Activated naive CD4-positive, alpha-beta T cell treated with anti-CD3 and anti-CD28 coated beads for 36 hours (primary cell): ENCODE measurements at regions not wholly inside any gene's neighbourhood (a gene's known extent, or its start where the extent isn't known, plus 50 kb on each side); places are given as distances from the start of the nearest gene placed in this dataset.

ENCODE experiments used
- CTCF ChIA-PET: fragments of 350-600 bp; sonication (Branson Sonifier 250); formaldehyde crosslinking; loops from one replicate; lab custom pipeline; 2021; ENCODE audit warnings: antibody characterized with exemption; lab: Charles Lee
- DNase-seq: peaks from one replicate; pipeline ENCODE4 v3.0.0-alpha.2; 2020
- H3K27ac Mint-ChIP-seq: one replicate; pipeline ENCODE4 v1.8.0; 2021; ENCODE audit warnings: mild to moderate bottlenecking, mixed read lengths
- H3K27me3 Mint-ChIP-seq: one replicate; pipeline ENCODE4 v1.8.0; 2021; ENCODE audit warnings: low read depth, mixed read lengths
- H3K36me3 Mint-ChIP-seq: one replicate; pipeline ENCODE4 v1.8.0; 2021; ENCODE audit warnings: low read depth, mixed read lengths
- H3K4me1 Mint-ChIP-seq: one replicate; pipeline ENCODE4 v1.8.0; 2021; ENCODE audit warnings: low read depth, mixed read lengths
- H3K4me3 Mint-ChIP-seq: one replicate; pipeline ENCODE4 v1.8.0; 2021; ENCODE audit warnings: mild to moderate bottlenecking, moderate library complexity, mixed read lengths
- H3K9me3 Mint-ChIP-seq: one replicate; pipeline ENCODE4 v1.8.0; 2021; ENCODE audit warnings: mixed read lengths
- intact Hi-C: fragments of 100-400 bp; cut with micrococcal nuclease; formaldehyde crosslinking; loops from one replicate; pipeline ENCODE4 v1.15.1; 2023

DNA sequence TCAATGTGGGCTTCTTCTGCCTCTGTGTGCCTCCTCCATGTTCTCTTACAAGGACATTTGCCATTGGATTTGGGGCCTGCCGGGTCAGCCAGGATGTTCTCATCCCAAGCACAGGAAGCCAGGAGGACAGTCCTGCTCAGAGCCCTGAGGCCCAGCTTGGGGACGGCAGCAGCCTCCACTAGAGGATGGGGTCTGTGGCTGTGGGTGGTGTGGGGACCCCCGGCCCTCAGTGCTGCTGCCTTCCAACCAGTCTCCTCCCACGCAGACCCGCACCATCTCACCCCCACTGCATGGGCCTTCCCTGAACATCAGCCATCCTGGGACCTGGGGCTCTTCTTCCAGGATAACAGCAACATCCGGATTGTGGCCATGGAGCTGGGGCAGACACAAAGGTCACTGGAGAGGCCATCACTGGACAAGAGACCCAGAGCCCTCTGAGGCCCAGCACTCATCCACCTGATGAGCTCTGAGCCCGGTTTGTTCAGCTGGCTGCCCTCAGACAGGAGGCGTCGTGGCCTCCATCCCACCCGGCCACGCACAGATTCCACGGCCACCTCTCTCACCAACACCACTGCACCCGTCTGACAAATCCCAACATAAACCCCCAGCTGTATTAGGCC lies 56.5 kb upstream of the C14orf180 start:
- Mint-ChIP-seq H3K4me3 (no peak overlapping the region), H3K36me3 (no peaks in the 10 kb centered on the region), H3K27ac (no peak overlapping the region), H3K27me3 (no peaks in the 10 kb centered on the region), H3K9me3 (peaks cover 20% of the 10 kb centered on the region), H3K4me1 (peaks cover 5% of the 10 kb centered on the region)
- CTCF ChIA-PET: no interaction called here
- DNase-seq: no peak
- intact Hi-C loops: no loop called here

DNA sequence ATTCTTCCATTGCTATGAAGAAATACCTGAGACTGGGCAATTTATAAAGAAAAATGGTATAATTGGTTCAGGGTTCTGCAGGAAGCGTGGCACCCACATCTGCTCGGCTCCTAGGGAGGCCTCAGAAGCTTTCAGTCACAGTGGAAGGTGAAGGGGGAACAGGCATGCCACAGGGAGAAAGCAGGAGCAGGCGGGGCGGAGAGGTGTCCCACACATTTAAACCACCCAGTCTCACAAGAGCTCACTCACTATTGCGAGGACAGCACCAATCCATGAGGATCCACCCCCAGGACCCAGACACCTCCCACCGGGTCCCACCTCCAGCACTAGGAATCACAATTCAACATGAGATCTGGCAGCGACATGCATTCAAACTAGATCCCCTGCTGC lies 56.0 kb upstream of the C14orf180 start:
- intact Hi-C loops: no loop called here
- no peaks in the 10 kb centered on the region for H3K36me3 Mint-ChIP-seq
- no peak overlapping the region for H3K27ac Mint-ChIP-seq
- no peak overlapping the region for H3K4me3 Mint-ChIP-seq
- H3K27me3 Mint-ChIP-seq: no peaks in the 10 kb centered on the region
- CTCF ChIA-PET: no interaction called here
- DNase-seq: no peak
- H3K4me1 Mint-ChIP-seq: peaks cover 5% of the 10 kb centered on the region
- peaks cover 24% of the 10 kb centered on the region for H3K9me3 Mint-ChIP-seq

- no peaks in the 10 kb centered on the region for H3K27me3 Mint-ChIP-seq
- intact Hi-C loops: no loop called here
Observed at GRCh38 chr14:104524726-104525125, 54.8 kb upstream of the C14orf180 start.

GRCh38 chr14:104526723-104527645 lies 52.6 kb upstream of the C14orf180 start:
- Mint-ChIP-seq H3K4me1 (peaks cover 5% of the 10 kb centered on the region), H3K36me3 (no peaks in the 10 kb centered on the region), H3K27ac (no peak overlapping the region), H3K9me3 (peaks cover 24% of the 10 kb centered on the region), H3K27me3 (peaks cover 3% of the 10 kb centered on the region), H3K4me3 (no peak overlapping the region)
- no peak for DNase-seq
- intact Hi-C loops: no loop called here
- CTCF ChIA-PET: no interaction called here

More at GRCh38 chr14:104524726-104525125, 54.8 kb upstream of the C14orf180 start:
- no peak for DNase-seq
- Mint-ChIP-seq H3K27ac (no peak overlapping the region), H3K4me1 (peaks cover 5% of the 10 kb centered on the region), H3K36me3 (no peaks in the 10 kb centered on the region), H3K9me3 (peaks cover 24% of the 10 kb centered on the region), H3K4me3 (no peak overlapping the region)
- CTCF ChIA-PET: interaction anchor here (0.6 kb wide), 1 partner anchor 116 kb away, joined by 3 read pairs; no protein-coding TSS in a partner anchor

- H3K27ac Mint-ChIP-seq: no peak overlapping the region
- peaks cover 6% of the 10 kb centered on the region for H3K27me3 Mint-ChIP-seq
- H3K9me3 Mint-ChIP-seq: peaks cover 24% of the 10 kb centered on the region
- no peak for DNase-seq
- peaks cover 5% of the 10 kb centered on the region for H3K4me1 Mint-ChIP-seq
- no peak overlapping the region for H3K4me3 Mint-ChIP-seq
- CTCF ChIA-PET: interaction anchor here (0.7 to 1.0 kb wide), 2 partner anchors 36 to 230 kb away, joined by 3 read pairs; no protein-coding TSS in a partner anchor
- H3K36me3 Mint-ChIP-seq: no peaks in the 10 kb centered on the region
- intact Hi-C loops: no loop called here
Observed at GRCh38 chr14:104527857-104528459, 51.6 kb upstream of the C14orf180 start.

DNA sequence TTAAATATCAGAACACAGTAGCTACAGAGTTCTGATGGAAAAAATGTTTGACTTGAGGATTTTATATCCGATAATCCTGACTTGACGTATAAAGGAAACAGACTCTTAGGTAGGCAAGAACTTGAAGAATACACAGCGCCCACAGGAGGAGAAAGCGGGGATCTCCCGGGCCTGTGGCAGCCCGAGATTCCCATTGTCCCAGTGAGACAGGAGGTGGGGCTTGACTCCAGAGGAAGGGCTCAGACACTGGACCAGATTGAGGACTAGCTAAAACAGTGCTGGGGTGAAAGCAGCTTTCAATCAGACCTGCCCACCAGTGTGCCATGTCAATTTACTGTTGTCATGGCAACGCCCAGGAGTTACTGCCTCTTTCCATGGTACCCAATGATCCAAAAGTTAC lies 51.1 kb upstream of the C14orf180 start:
- Mint-ChIP-seq H3K4me1 (peaks cover 5% of the 10 kb centered on the region), H3K9me3 (peaks cover 24% of the 10 kb centered on the region), H3K27me3 (peaks cover 6% of the 10 kb centered on the region), H3K27ac (no peak overlapping the region), H3K36me3 (no peaks in the 10 kb centered on the region), H3K4me3 (no peak overlapping the region)
- CTCF ChIA-PET: interaction anchor here (0.7 to 1.0 kb wide), 2 partner anchors 36 to 230 kb away, joined by 3 read pairs; no protein-coding TSS in a partner anchor
- DNase-seq: no peak
- intact Hi-C loops: no loop called here
